SK-N-SH (cell line): ENCODE measurements at regions not wholly inside any gene's neighbourhood (a gene's known extent, or its start where the extent isn't known, plus 50 kb on each side); places are given as distances from the start of the nearest gene placed in this dataset.

Experiments used
- CTCF ChIA-PET: fragments of 300-600, 350-600 bp; formaldehyde crosslinking; extraction: SDS; loops from one replicate; lab custom pipeline; 2021; lab: Yijun Ruan, JAX
- POLR2A ChIA-PET: fragments of 350-600 bp; sonication (Branson Sonifier 250); formaldehyde crosslinking; extraction: SDS; loops from one replicate; lab custom pipeline; 2020; ENCODE audit warnings: antibody characterized with exemption, inconsistent platforms; lab: Yijun Ruan, JAX
- DNase-seq: peaks from one replicate; pipeline ENCODE4 v3.0.0; 2012
- H2AFZ ChIP-seq: fragments of 200-600 bp; sonication (generic); 2 replicates; pipeline ENCODE4 v1.8.1; 2016; ENCODE audit warnings: antibody characterized with exemption, mild to moderate bottlenecking, low read depth
- H3F3A ChIP-seq: fragments of 200-600 bp; sonication (generic); replicated peaks from 2 replicates; pipeline ENCODE3; 2016; ENCODE audit warnings: antibody characterized with exemption, mild to moderate bottlenecking; ENCODE audit not compliant: insufficient read depth
- H3K27ac ChIP-seq, 2 experiments: fragments of 200-500 bp in 1 of 2; fragments of 200-600 bp in 1 of 2; sonication (Bioruptor generic) in 1 of 2; sonication (generic), shearing (Covaris generic) in 1 of 2; 2 replicates each; pipeline versions ENCODE4 v1.5.1 to v1.6.1; 2014 to 2016; ENCODE audit warnings: low read depth in 2 of 2, inconsistent platforms in 1 of 2, low read length in 1 of 2, mild to moderate bottlenecking in 1 of 2, mixed read lengths in 1 of 2
- H3K27me3 ChIP-seq: fragments of 200-600 bp; sonication (generic), shearing (Covaris generic); 2 replicates; pipeline ENCODE4 v1.6.1; 2016; ENCODE audit warnings: mixed run types; ENCODE audit not compliant: insufficient read depth
- H3K36me3 ChIP-seq, 2 experiments: fragments of 200-500 bp in 1 of 2; fragments of 200-600 bp in 1 of 2; sonication (Bioruptor generic) in 1 of 2; sonication (generic) in 1 of 2; replicated peaks in 1 of 2; 2 replicates each; pipeline versions ENCODE3 to v1.5.1; 2014 to 2016; ENCODE audit warnings: low read length in 1 of 2, mild to moderate bottlenecking in 1 of 2; ENCODE audit not compliant: insufficient read depth in 2 of 2, control insufficient read depth in 1 of 2
- H3K4me1 ChIP-seq, 2 experiments: fragments of 200-500 bp in 1 of 2; fragments of 200-600 bp in 1 of 2; sonication (Bioruptor generic) in 1 of 2; sonication (generic), shearing (Covaris generic) in 1 of 2; 2 replicates each; pipeline versions ENCODE4 v1.5.1 to v1.6.1; 2014 to 2016; ENCODE audit warnings: low read depth in 1 of 2, low read length in 1 of 2, mixed run types in 1 of 2; ENCODE audit not compliant: insufficient read depth in 2 of 2, control insufficient read depth in 1 of 2
- H3K4me2 ChIP-seq: fragments of 200-600 bp; sonication (generic), shearing (Covaris generic); 2 replicates; pipeline ENCODE4 v1.6.1; 2017; ENCODE audit warnings: mixed run types
- H3K4me3 ChIP-seq, 2 experiments: fragments of 200-500 bp in 1 of 2; fragments of 200-600 bp in 1 of 2; sonication (Bioruptor generic) in 1 of 2; sonication (generic), shearing (Covaris generic) in 1 of 2; 2 replicates each; pipeline versions ENCODE4 v1.5.1 to v1.8.1; 2014 to 2016; ENCODE audit warnings: low read depth in 2 of 2, inconsistent platforms in 1 of 2, low read length in 1 of 2, mild to moderate bottlenecking in 1 of 2, mixed read lengths in 1 of 2, moderate library complexity in 1 of 2
- H3K79me2 ChIP-seq: fragments of 200-600 bp; sonication (generic); 2 replicates; pipeline ENCODE4 v1.8.1; 2017; ENCODE audit warnings: mild to moderate bottlenecking; ENCODE audit not compliant: insufficient read depth
- H3K9ac ChIP-seq: fragments of 200-600 bp; sonication (generic); 2 replicates; pipeline ENCODE4 v1.6.1; 2017; ENCODE audit warnings: mixed run types
- H3K9me2 ChIP-seq: fragments of 200-600 bp; sonication (generic); 2 replicates; pipeline ENCODE4 v1.6.1; 2017; ENCODE audit warnings: mixed run types
- H3K9me3 ChIP-seq: fragments of 200-600 bp; sonication (generic); 2 replicates; pipeline ENCODE4 v1.6.1; 2017; ENCODE audit warnings: mixed run types, mild to moderate bottlenecking, moderate library complexity
- H4K20me1 ChIP-seq: fragments of 200-600 bp; sonication (generic); 2 replicates; pipeline ENCODE4 v1.6.1; 2017; ENCODE audit warnings: mild to moderate bottlenecking, mixed run types; ENCODE audit not compliant: insufficient read depth
- ELF1 ChIP-seq: IDR thresholded peaks from 2 replicates; pipeline ENCODE4 v1.4.0; 2012
- EZH2phosphoT487 ChIP-seq: fragments of 200-600 bp; sonication (generic); IDR thresholded peaks from 2 replicates; pipeline ENCODE4 v1.6.1; 2017; ENCODE audit warnings: low read depth, mixed run types, mild to moderate bottlenecking, antibody characterized with exemption, moderate library complexity, borderline replicate concordance
- MEF2A ChIP-seq: IDR thresholded peaks from 2 replicates; pipeline ENCODE4 v1.4.0; 2012; ENCODE audit warnings: low read depth, borderline replicate concordance
- RCOR1 ChIP-seq: fragments of 150-350 bp; IDR thresholded peaks from 2 replicates; pipeline ENCODE4 v1.6.1; 2017; ENCODE audit warnings: antibody characterized with exemption, low read length
- RXRA ChIP-seq: IDR thresholded peaks from 2 replicates; pipeline ENCODE4 v1.4.0; 2012; ENCODE audit warnings: low read depth, mild to moderate bottlenecking, borderline replicate concordance
- TEAD4 ChIP-seq: IDR thresholded peaks from 2 replicates; pipeline ENCODE4 v1.4.0; 2012; ENCODE audit warnings: mild to moderate bottlenecking, borderline replicate concordance; ENCODE audit not compliant: insufficient read depth
- YY1 ChIP-seq: IDR thresholded peaks from 2 replicates; pipeline ENCODE4 v1.4.0; 2012; ENCODE audit warnings: low read depth, mild to moderate bottlenecking
- WGBS: methylation state at CpG from one replicate; pipeline ENCODE4 v1.1.6; 2017; ENCODE audit warnings: low lambda C conversion rate; 5-methylcytosine and 5-hydroxymethylcytosine counted together
- TF ChIP-seq, protein P1 (sequence below): IDR thresholded peaks from 2 replicates; pipeline ENCODE4 v1.6.1; 2012; ENCODE audit warnings: mild to moderate bottlenecking, low read depth, low read length, moderate library complexity
- TF ChIP-seq, protein P2 (sequence below): IDR thresholded peaks from 2 replicates; pipeline ENCODE4; 2012

DNA sequence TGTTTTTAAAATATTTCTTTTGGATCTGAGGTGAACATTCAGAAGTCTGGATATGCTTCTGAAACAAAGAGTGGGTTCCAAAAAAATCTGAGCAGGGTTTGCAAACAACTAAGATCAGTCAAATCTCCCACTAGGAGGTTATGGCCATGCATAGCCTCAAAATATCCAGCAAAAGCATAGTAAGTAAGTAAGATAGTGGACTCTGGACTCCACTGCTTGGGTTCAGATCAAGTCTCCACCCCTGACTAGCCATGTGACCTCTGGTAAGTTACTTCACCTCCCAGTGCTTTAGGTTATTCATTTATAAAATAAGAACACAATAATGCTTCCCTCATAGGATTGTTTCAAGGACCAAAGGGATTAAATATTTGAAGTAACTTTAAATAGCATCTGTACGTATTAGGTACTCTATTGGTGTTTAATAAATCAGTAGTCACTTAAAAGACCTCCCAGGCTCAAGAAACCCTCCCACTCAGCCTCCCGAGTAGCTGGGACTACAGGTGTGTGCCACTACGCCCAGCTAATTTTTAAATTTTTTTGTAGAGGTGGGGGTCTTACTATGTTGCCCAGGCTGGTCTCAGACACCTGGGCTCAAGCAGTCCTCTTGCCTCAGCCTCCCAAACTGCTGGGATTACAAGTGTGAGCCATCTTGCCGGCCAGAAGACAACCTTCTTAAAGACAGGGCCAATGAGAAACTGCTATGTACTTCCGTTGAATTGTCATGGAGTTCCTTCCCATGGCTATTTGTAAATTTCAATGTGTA, 95.7 kb upstream of the SOX5 start:
- H3K9ac ChIP-seq = no peak overlapping the region
- CTCF ChIA-PET = no interaction called here

DNA sequence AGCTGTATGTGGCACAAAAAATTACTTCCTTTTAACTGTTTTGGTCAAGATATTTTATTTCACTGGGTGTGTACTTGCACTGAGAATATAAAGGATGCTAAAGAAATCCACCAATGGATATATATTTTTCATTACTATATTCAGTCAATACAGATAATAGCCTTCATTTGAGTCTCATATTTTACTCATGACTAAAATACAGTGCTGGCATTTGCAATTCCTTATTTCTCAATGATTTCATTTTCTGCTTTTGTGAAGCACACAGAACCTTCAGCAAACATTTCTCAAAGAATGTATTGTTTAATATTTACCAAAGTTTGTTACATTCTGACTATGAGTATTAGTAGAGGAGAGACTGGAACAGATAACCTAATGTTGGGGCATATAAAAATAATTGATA, 93.2 kb upstream of the SOX5 start:
- H3K27me3 ChIP-seq = no peaks in the 10 kb centered on the region
- no peaks in the 10 kb centered on the region for H3K9me3 ChIP-seq
- peaks cover 3 to 20% of the 10 kb centered on the region in 2 experiments; a peak in 2 of 4 replicates for H3K4me1 ChIP-seq
- no peaks in the 10 kb centered on the region for H3K9me2 ChIP-seq
- DNase-seq = no peak
- H3K36me3 ChIP-seq = no peaks in the 10 kb centered on the region
- TF ChIP-seq MEF2A = no peak
- ChIA-PET POLR2A (no interaction called here), CTCF (no interaction called here)
- peaks cover 17% of the 10 kb centered on the region for H3F3A ChIP-seq
- no peaks in the 10 kb centered on the region for H4K20me1 ChIP-seq
- no peak overlapping the region for H3K9ac ChIP-seq
- H3K27ac ChIP-seq = no peak overlapping the region
- no peak overlapping the region for H2AFZ ChIP-seq
- H3K4me2 ChIP-seq = no peak overlapping the region
- no peak overlapping the region for H3K4me3 ChIP-seq
- no peaks in the 10 kb centered on the region for H3K79me2 ChIP-seq

More for the DNA sequence above, 95.7 kb upstream of the SOX5 start:
- 67% methylated on average over 5 of the region's 5 CpGs for WGBS
- H2AFZ ChIP-seq = no peak overlapping the region
- H3K4me3 ChIP-seq = no peak overlapping the region
- H3F3A ChIP-seq = peaks cover 12% of the 10 kb centered on the region
- H3K4me1 ChIP-seq = peaks cover 3 to 12% of the 10 kb centered on the region in 2 experiments; a peak in 2 of 4 replicates
- no peaks in the 10 kb centered on the region for H3K9me2 ChIP-seq
- POLR2A ChIA-PET = no interaction called here
- DNase-seq = no peak
- TF ChIP-seq, protein P1, sequence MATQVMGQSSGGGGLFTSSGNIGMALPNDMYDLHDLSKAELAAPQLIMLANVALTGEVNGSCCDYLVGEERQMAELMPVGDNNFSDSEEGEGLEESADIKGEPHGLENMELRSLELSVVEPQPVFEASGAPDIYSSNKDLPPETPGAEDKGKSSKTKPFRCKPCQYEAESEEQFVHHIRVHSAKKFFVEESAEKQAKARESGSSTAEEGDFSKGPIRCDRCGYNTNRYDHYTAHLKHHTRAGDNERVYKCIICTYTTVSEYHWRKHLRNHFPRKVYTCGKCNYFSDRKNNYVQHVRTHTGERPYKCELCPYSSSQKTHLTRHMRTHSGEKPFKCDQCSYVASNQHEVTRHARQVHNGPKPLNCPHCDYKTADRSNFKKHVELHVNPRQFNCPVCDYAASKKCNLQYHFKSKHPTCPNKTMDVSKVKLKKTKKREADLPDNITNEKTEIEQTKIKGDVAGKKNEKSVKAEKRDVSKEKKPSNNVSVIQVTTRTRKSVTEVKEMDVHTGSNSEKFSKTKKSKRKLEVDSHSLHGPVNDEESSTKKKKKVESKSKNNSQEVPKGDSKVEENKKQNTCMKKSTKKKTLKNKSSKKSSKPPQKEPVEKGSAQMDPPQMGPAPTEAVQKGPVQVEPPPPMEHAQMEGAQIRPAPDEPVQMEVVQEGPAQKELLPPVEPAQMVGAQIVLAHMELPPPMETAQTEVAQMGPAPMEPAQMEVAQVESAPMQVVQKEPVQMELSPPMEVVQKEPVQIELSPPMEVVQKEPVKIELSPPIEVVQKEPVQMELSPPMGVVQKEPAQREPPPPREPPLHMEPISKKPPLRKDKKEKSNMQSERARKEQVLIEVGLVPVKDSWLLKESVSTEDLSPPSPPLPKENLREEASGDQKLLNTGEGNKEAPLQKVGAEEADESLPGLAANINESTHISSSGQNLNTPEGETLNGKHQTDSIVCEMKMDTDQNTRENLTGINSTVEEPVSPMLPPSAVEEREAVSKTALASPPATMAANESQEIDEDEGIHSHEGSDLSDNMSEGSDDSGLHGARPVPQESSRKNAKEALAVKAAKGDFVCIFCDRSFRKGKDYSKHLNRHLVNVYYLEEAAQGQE = no peak
- TF ChIP-seq EZH2phosphoT487 (no peak), RCOR1 (no peak), RXRA (no peak), TEAD4 (no peak), YY1 (no peak), ELF1 (no peak)
- TF ChIP-seq, protein P2, sequence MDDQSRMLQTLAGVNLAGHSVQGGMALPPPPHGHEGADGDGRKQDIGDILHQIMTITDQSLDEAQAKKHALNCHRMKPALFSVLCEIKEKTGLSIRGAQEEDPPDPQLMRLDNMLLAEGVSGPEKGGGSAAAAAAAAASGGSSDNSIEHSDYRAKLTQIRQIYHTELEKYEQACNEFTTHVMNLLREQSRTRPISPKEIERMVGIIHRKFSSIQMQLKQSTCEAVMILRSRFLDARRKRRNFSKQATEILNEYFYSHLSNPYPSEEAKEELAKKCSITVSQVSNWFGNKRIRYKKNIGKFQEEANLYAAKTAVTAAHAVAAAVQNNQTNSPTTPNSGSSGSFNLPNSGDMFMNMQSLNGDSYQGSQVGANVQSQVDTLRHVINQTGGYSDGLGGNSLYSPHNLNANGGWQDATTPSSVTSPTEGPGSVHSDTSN = no peak
- H3K27ac ChIP-seq = no peak overlapping the region
- H4K20me1 ChIP-seq = no peaks in the 10 kb centered on the region
- no peaks in the 10 kb centered on the region for H3K27me3 ChIP-seq
- no peaks in the 10 kb centered on the region for H3K36me3 ChIP-seq
- no peaks in the 10 kb centered on the region for H3K79me2 ChIP-seq
- peaks cover 5% of the 10 kb centered on the region for H3K9me3 ChIP-seq
- no peak overlapping the region for H3K4me2 ChIP-seq
